SKM-1 treated with dmso at 0.1 percent for 144 hours (cell line): ENCODE measurements at regions not wholly inside any gene's neighbourhood (a gene's known extent, or its start where the extent isn't known, plus 50 kb on each side); places are given as distances from the start of the nearest gene placed in this dataset.

ENCODE experiments used
- DNase-seq: peaks from one replicate; lab custom pipeline; 2025; ENCODE audit not compliant: unreplicated experiment; lab: John Stamatoyannopoulos, UW

- no peak for DNase-seq
These were observed 233.8 kb upstream of the FBXL7 start for GRCh38 chr5:15266229-15266628.

DNA sequence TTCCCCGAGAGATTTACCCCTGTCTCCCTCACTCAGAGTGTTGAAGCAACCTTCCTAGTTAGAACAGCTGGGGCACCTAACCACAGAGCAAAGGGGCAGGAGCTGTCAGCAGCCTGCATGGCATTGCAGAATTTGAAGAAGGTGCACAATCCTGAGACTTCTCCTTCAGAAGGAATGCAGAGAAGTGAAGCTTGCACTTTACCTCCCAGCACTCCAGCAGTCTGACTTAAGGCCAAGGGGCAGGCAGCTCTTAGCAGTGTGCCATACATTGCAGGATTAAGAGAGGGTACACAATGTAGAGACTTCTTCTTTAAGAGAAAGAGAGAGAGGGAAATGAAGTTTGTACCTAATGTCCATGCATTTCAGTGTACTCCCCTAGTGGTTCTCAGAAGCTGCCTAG, 236.0 kb upstream of the FBXL7 start:
- no peak for DNase-seq

DNA sequence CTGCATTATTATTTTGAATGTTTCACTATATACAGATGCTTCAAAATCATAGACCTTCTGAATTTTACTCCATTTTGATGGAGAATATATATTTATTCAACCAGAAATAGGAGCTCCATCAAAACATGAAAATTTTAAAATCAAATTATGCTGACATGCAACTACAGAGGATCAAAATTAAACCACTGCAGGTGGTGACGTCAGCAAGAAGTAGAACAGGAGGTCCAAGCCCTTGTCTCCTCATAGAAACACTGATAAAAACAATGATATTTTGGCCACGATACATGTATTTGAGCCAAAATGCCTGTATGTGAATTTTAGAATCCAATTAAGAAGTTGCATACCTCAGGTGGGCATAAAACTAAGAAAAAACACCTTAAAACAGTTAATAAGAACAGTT, 236.6 kb upstream of the FBXL7 start:
- no peak for DNase-seq

DNA sequence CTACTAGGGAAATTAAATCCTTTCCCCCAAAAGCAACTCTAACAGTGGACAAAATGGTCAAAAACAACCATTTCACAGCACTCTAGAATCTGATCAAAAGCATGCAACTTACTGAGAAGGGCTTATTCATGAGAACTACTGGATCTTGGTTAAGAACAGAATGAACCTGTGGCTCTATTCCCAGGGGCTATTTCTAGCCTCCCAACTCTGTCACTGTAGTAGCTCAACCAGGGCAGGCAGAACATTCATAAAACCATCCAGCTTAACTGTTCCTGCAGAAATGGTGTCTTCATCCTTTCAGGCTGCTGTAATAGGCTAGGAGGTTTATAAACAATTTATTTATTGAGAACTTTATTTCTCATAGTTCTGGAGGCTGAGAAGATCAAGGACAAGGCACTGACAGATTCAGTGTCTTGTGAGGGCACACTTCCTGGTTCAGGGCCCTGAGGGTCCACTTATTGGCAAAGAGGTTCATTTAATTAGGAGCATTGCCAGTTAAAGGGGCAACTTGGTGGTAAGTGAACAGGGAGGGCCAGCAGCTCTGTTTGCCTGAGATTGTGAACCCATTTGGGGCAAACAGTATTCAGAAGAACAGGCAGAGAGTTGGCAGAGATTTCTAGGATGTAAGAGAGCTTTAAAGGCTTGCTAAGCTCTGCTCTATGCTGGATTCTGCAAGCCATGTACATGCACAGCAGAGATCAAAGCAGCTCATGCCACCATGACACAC, 238.5 kb upstream of the FBXL7 start:
- no peak for DNase-seq

DNA sequence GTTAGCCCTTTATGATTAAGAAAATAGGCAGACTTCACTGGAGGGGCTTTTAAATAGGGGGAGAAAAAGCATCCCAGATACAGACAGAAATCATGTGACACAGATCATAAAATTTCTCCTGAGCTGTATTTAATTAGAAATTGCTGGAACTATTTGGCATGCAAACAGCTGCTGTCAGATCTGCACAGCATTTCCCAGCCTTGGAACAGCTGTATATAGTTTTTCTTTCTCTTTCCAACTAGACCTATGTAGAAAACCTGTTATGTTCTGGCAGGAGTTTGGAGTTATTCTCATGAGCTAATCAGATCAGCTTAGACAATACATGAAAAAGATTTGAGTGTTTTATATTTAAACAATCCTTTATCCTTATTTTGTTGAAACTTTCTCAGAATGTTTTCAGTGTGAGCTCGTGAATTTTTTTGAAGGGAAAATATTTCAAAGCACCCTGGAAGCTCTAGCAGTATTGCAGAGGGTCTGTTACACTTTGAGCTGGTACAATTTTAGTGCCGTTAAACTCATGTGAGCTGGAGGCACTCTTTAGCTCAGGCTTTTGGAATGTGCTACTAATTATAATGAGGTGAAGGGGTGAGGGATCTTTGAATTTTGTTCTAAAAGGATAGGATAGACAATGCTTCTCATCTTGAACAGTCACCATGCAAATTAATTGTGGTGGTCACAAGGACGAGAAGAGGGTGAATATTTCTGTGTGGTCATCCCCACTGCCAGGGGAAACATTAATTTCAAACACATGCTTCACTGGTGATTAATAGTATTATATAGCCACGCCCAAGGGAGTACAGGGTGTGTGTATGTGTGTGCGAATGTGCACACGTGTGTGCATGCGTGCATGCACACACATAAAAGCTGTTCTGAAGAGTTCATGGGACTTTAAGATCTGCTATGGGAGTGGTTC, 239.4 kb upstream of the FBXL7 start:
- DNase-seq: no peak

DNA sequence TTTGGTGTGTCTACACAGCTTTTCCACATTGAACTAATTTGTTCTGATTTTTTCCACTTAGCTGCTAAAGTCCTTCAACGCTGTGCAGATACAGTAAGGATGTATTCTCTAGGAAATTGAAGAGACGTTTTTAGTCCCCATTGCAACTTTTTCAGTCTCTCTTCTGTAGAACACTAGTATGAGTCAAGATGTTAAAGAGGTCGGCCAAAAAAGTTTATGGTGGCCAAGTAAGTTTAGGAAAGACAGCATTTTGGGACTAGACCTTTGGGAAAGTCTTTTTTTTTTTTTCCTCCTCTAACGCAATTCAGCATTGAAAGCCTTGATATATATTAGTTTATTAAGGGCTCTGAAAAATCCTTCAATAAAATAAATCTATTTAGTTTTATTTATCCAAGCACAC, 243.5 kb upstream of the FBXL7 start:
- DNase-seq: no peak

GRCh38 chr5:15255576-15255975, 244.4 kb upstream of the FBXL7 start:
- DNase-seq: no peak

DNA sequence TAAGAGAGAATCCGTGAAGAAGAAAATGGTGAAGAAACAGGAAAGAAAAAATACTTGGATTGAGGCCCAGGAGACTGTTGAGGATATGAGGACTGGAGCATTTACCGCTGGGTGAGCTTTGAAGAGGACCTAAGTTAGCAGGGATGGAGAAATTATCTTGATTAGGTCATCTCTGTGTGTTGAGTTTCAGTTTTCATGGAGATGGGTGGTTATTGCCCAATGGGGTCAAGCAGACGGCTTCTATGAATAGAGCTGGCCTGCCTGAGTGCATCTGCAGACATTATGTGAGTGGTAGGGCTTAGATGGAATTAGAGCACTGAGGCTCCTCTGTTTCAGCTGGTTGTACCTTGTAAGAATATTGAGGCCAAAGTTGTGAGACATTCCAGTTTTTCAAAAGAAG, 245.4 kb upstream of the FBXL7 start:
- no peak for DNase-seq

- no peak for DNase-seq
These were observed 247.6 kb upstream of the FBXL7 start for GRCh38 chr5:15252331-15252730.

GRCh38 chr5:15249152-15249551, 250.8 kb upstream of the FBXL7 start:
- DNase-seq: no peak

DNA sequence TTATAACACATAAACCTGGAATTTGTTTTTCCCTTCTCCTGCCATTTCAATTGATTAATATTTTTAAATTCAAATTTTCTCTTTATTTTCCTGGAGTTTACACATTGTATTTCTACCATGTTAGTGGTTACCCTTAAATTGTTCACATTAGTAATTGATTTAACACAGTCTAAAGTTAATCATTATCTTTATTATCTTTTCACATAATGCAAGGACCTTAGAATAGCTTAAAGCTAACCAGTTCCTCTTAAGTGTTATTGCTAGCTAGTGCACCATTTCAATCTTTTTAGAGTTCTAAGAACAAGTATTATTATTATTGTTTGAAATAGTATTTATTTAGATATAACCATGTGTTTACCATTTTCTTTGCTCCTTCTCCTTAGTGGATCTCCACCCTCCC, 251.2 kb upstream of the FBXL7 start:
- no peak for DNase-seq

DNA sequence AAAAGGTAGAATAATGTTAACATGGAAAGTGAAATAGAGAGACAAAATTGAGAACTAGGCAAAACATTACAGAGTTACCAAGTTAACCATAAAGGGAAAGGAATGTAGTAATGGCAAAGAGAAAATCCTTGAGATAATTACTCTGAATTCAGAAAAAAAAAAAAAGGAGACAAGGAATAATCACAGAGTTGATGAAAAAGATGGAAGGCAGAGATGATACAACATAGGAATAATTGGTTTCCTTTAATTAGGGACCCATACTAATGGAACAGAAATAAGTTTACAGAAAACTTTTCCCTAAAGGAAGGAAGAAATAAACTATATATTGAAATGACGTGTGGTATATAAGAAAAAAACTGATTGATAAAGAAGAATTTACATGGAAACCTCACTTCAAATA, 254.1 kb upstream of the FBXL7 start:
- no peak for DNase-seq

DNA sequence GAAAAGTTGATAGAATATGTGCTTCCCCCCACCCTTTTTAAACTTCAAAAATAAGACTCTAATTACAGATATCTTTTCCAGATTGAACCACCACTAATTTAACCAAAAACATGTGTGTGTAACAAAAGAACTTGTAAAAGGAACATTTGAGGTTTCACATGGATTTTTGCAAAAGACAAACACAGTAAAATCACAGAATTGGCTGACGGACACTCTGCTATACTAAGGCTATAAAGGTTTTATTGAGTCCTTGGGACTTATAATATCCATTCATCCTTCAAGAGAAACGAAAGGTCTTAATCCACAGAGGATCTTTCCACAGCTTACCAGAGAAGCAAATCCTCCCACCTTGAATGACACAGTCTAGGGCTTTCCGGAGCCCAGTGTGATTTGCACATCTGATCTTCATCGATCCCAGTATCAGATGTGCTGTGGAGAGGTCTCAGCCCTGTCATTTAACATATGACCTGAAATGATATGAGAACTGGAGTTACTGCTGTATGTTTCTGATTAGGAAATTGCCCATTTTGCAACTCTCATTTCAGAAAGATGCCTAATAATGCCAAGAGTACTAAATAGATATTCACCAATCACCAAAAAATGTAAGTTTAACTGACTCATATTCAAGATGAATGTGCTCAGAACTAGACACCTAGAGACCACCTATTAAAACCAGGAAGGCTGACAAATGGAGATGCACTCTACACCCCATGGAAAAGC, 256.5 kb upstream of the FBXL7 start:
- no peak for DNase-seq

- no peak for DNase-seq
These were observed 258.7 kb upstream of the FBXL7 start for GRCh38 chr5:15241216-15241821.

- no peak for DNase-seq
These were observed 262.0 kb upstream of the FBXL7 start for GRCh38 chr5:15238006-15238405.

GRCh38 chr5:15236911-15237508, 263.0 kb upstream of the FBXL7 start:
- DNase-seq: no peak

- no peak for DNase-seq
These were observed 265.1 kb upstream of the FBXL7 start for GRCh38 chr5:15234911-15235310.

GRCh38 chr5:15234366-15234765, 265.6 kb upstream of the FBXL7 start:
- no peak for DNase-seq

DNA sequence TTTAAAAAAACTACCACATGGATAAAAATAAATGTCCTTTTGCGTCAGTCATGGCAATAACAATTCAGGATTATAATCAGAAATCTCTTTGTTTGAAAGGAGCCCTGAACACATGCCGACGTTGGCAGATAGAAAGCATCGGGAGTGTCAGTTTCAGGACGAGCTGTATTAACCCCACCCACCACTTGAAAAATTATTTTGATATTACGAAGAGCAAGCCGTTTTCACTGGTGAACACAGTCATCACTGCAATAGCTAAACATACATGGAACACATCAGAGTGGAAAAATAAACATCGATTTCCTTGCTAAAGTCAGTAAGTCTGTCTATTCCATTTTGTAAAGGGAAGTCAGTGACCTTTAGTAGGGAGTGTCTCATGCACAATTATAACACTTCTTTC, 266.4 kb upstream of the FBXL7 start:
- DNase-seq: no peak

- DNase-seq: no peak
These were observed 277.8 kb upstream of the FBXL7 start for GRCh38 chr5:15222156-15222555.

GRCh38 chr5:15220642-15221173, 279.3 kb upstream of the FBXL7 start:
- no peak for DNase-seq
